HG02938 (cell line): ENCODE measurements at regions not wholly inside any gene's neighbourhood (a gene's known extent, or its start where the extent isn't known, plus 50 kb on each side); places are given as distances from the start of the nearest gene placed in this dataset.
"Not testable (repeated sequence)": the region's sequence is repeated elsewhere in the genome, so short reads cannot be mapped to it uniquely, and the experiment has no call there.

Source experiments
- ATAC-seq: cut with Tn5 transposase; IDR thresholded peaks from one replicate; pipeline ENCODE4 v1.9.1; 2021; ENCODE audit warnings: mild to moderate bottlenecking, moderate library complexity; ENCODE audit not compliant: unreplicated experiment

GRCh38 chr5:142542078-142542477, 143.8 kb downstream of the FGF1 start:
- ATAC-seq: no peak

- ATAC-seq: no peak
These were observed 144.9 kb downstream of the FGF1 start for GRCh38 chr5:142540922-142541422.

DNA sequence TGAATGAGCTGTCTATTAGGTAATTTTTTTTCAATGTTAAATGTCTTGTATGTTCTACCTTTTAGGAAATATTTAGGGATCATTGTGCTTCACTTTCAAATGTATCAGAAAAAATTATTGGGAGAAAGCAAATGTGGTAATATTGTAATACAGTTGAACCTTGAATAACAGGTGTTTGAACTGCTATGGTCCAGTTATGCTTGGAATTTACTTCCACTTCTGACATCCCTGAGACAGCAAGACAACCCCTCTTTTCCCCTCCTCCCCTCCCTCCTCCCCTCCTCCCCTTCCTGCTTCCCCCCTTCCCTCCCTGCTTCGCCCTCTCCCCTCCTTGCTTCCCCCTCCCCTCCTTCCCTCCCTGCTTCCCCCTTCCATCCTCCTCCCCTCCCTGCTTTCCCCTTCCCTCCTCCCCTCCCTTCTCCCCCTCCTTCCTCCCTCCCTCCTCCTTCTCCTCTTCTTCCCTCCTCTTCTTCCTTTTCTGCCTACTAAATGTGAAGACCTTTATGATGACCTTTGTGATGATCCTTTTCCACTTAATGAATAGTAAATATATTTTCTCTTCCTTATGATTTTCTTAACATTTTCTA, 146.6 kb downstream of the FGF1 start:
- no peak for ATAC-seq

DNA sequence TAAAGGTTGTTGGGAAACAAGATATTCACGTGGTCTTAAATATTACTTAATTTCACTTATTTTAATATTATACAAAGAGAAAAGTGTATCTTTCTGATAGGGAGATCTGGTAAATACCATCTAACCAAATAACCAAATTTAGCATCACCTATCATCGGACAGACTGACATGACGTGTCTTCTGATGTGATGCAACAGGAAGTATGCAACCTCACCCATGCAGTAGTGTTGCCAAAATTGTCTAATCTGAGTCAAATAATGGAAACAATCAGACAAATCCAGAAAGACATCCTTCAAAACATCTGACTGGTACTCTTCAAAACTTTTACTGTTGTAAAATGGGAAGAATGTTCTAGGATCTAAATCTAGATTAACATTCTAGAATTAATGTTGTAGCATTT, 148.0 kb downstream of the FGF1 start:
- no peak for ATAC-seq

- ATAC-seq: no peak
These were observed 153.1 kb downstream of the FGF1 start for GRCh38 chr5:142532781-142533176.

GRCh38 chr5:142531977-142532780, 153.7 kb downstream of the FGF1 start:
- ATAC-seq: no peak

DNA sequence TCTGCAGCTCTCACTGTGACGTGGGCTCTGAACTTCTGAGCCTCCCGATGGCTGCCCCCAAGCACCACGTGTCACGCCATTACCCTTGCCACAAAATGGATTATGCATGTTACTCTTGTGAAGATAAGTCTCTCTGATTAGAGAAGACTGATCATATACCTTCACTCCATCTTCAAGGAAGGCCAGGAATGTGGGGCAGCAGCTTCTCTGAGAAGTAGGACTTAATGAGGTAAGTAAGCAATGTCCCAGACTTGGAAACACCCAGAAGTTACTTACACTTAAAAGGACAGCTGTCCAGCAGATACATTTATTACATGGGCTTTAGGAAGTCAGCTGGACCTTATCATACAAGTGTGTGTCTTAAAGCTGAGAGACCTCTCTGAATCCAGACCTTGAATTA, 155.0 kb downstream of the FGF1 start:
- no peak for ATAC-seq

DNA sequence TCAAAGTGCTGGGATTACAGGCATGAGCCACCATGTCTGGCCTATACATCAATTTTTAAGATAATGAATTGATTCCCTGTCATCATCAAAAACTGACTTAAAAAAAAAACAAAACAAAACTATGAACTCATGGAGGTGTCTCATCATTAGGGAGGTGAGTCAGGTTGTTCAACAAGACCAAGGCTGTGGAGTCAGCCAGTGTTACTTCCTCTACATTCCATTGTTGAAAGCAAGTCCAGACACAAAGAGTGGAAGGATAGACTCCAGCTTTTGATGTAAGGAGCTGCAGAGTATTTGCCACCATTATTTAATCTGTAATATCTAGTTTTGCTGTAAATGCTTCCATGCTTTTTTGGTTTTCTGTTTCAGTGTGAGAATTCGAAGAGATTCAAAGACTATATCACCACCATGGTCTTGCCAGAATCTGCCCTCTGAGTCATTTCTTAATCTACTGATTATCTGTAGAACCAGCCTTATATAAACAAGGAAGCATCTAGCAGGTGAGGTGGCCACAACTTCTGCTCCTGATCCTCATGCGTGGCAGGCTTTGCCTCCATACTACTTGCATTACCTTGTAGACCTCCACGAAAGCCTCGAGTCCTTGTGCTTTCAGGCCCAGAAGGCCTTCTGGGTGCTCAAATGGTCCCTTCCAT, 156.1 kb downstream of the FGF1 start:
- no peak for ATAC-seq

DNA sequence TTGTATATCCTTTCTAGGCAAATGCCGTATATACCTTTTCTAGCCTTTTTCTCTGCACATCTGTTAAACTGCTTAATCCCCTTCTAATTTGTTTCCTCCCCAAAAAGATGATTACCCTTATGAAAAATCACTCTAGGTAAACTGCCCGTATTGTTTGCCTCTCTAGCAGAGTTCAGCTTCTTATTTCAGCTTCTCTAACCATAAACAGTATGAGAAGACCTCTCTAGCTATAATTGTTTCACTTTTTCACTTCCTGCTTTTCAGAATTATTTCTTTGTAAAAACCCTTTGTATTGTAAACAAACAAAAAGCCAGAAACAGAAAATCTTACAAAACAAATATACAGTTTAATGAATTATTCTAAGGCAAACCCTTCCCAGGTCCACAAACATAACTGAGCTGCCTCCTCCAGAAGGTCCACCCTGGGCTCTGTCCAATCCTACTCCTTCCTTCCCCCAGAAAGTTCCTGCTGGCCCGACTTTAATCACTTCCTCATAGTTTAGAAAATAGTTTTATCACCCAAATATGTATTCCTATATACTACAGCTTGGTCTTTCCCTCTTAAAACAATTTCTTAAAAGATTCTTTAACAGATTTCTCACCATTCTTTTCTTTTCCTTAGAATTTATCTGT, 158.1 kb downstream of the FGF1 start:
- no peak for ATAC-seq

DNA sequence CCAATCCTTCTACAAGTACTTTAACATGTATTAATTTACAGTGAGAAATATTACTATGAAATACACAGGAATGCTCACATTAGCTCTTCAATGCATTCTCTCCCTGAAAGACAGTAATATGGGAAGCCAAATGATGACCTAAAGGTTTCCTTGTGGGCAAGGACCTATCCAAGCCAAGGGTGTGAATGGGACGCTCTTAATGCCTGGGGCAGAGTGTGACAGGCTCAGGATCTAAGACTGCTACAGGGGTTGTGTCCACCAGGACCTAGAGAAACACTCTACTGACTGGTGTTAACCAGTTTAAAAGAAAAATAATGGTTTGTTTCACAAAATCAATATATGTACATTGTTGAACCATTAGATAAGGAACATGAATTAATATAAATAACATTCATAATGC, 158.7 kb downstream of the FGF1 start:
- ATAC-seq: no peak

DNA sequence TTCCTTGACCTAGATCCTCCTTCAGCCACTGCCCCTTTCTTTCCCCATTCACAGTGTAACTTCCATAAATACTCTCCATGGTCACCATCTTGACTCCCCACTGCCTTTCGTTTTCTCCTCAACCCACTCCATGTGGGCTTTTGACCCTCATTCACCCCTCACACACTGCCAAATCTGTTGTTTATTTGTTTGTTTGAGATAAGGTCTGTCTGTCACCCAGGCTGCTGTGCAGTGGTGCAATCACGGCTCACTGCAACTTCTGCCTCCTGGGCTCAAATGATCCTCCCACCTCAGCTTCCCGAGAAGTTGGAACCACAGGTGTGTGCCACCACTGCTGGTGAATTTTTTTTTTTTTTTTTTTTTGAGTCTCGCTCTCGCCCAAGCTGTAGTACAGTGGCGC, 162.9 kb downstream of the FGF1 start:
- no peak for ATAC-seq

DNA sequence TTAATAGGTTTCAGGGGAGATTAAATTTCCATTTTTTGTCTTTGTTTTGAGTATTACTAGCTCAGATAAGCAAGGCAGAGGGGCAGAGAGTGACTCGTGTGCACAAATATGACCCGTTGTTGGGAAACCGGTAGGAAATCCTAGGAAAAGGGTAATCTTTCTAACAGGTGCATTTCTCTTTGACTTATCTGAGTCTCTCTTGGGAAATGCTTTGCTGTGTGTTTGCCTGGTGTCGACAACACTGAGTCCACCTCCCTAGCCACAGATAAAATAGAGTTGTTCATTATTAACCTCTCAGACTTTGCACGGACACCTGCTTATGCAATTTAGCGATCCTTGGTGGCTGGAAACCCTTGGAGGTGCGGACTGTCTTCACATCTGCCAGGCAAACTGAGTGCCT, 164.2 kb downstream of the FGF1 start:
- ATAC-seq: no peak

GRCh38 chr5:142520885-142521284, 165.0 kb downstream of the FGF1 start:
- ATAC-seq: no peak

DNA sequence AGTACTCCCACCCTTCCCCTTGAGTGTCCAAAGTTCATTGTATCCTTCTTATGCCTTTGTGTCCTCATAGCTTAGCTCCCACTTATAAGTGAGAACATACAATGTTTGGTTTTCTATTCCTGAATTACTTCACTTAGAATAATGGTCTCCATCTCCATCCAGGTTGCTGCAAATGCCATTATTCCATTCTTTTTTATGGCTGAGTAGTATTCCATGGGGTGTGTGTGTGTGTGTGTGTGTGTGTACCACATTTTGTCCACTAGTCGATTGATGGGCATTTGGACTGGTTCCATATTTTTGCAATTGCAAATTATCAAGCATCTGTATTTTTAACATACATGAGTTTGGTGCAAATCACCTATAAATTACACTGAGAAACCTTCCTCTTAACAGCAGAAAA, 166.0 kb downstream of the FGF1 start:
- ATAC-seq: not testable (repeated sequence)

- no peak for ATAC-seq
These were observed 168.1 kb downstream of the FGF1 start for GRCh38 chr5:142517840-142518239.

- no peak for ATAC-seq
These were observed 169.2 kb downstream of the FGF1 start for GRCh38 chr5:142516732-142517131.

DNA sequence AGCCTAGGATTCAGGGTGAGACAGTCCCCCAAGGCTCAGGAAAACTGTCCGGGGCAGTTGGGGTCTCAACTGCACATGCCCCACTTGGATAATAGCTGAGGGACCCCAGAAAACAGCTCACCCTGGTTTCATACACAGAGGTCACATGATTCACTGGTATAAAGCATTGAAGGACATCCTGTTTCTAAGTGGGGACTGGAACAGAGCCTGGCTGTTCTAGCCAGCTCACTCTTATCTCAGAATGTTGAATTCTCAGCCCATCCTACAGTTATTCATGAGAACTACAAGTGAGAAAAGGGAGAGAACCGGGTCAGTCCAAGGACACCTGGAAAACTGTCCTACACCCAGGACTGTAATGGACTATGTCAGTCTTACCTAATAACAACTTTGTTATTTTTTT, 170.9 kb downstream of the FGF1 start:
- ATAC-seq: no peak

DNA sequence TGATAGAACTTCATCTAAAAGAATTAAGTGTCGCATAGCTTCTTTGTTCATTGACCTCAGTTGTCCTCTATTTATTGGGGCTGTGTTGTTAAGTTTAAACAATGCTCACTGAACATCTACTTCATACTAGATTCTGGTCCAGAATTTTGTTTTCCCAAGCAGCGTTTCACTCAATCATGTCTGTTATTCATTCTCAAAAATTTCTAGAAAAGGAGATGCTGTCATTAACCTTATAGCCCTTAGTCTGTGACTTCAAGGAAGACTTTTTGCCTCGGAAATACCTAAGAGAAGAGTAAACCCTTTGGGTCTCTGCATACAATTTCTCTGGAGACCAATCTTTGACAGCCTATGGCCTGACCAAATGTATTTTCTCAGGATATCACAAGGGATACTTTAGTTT, 171.7 kb downstream of the FGF1 start:
- no peak for ATAC-seq

DNA sequence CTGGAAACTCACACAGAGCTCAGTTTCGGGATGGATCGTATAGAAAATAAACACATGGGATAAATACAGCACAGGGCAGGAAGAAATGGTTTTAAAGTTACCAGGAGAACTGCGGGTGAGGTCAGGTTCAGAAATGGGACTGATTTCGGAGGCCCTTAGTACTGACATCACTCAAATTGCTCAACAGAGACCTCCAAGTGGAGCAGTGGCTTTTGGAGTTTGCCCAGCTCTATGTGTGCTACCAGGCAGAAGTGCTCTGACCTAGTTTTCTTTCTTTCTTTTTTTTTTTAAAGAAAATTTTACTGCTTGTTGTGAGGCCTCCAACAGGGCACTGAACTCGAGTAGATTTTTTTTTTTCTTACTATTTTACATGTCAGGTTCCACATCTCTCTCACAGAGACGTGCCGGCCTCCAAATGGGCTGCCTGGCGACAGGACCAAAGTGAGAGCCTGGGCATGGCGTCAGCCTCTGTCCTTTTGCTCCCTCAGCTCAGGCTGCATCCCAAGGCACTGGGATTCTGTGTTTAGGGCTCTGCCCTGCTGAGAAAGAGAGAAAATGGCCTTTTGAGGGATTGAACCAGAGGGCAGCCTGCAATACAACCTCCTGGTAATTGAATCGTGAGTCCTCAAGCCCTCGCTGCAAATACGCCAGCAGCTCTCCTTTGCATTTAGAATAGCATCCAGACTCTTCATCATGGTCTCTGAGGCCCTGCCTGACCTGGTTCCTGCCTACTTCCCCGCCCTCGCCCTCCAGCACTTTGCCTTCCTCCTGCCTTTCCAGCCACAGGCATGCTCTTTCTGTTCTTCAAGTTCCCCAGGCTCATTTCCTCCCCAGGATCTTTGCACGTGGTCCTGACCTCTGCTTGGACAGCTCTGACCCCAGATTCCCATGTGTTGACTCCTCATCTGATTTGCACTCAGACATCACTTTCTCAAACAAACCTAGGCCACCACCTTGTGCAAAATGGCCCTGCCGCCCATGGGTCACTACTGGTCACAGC, 173.5 kb downstream of the FGF1 start:
- ATAC-seq: no peak

- ATAC-seq: no peak
These were observed 174.5 kb downstream of the FGF1 start for GRCh38 chr5:142511358-142511757.
